Progenitor cell of endocrine pancreas (in vitro differentiated cells): ENCODE measurements at regions not wholly inside any gene's neighbourhood (a gene's known extent, or its start where the extent isn't known, plus 50 kb on each side); places are given as distances from the start of the nearest gene placed in this dataset.

Experiments used
- DNase-seq: peaks from one replicate; pipeline ENCODE4 v3.0.0; 2021; ENCODE audit warnings: low spot score; ENCODE audit not compliant: unreplicated experiment
- H3K27ac Mint-ChIP-seq: 2 replicates; pipeline ENCODE4 v1.8.0; 2021; ENCODE audit warnings: mild to moderate bottlenecking, moderate library complexity, mixed read lengths
- H3K27me3 Mint-ChIP-seq: 2 replicates; pipeline ENCODE4 v1.8.0; 2021; ENCODE audit warnings: mixed read lengths
- H3K36me3 Mint-ChIP-seq: 2 replicates; pipeline ENCODE4 v1.8.0; 2022; ENCODE audit warnings: mixed read lengths; ENCODE audit not compliant: insufficient read depth
- H3K4me1 Mint-ChIP-seq: 2 replicates; pipeline ENCODE4 v1.8.0; 2021; ENCODE audit warnings: low read depth, mixed read lengths
- H3K4me3 Mint-ChIP-seq: 2 replicates; pipeline ENCODE4 v1.8.0; 2021; ENCODE audit warnings: low read depth, mild to moderate bottlenecking, moderate library complexity, mixed read lengths
- H3K9me3 Mint-ChIP-seq: 2 replicates; pipeline ENCODE4 v1.8.0; 2021; ENCODE audit warnings: low read depth, mixed read lengths
- TF ChIP-seq, protein P1 (sequence below): fragments of 200-600 bp; sonication (generic); IDR thresholded peaks from one replicate; pipeline ENCODE4 v1.5.0; 2021; ENCODE audit warnings: antibody characterized with exemption, mild to moderate bottlenecking; ENCODE audit not compliant: unreplicated experiment

DNA sequence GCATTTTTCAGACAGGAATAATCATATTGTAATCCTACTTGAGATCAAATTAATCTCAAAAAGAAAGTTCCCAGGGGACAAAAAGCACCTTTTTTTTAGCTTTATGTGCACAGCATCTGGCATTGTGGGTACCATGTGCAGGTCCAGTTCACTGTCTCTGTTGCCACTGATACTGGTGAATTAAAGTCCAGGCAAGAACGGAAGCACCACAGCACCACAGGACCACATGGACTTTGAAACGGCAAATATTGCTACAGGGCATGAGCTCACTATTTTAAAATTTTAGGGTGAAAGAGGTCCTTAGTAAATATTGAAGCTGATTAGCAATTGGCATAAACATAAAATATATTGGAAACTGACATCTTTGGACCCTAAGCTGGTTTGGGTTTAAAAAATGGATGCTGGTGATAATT is 709.0 kb downstream of the EPM2A start:
- H3K4me1 Mint-ChIP-seq, result peaks cover 30% of the 10 kb centered on the region
- no peaks in the 10 kb centered on the region for H3K27me3 Mint-ChIP-seq
- DNase-seq, result no peak
- TF ChIP-seq, protein P1, sequence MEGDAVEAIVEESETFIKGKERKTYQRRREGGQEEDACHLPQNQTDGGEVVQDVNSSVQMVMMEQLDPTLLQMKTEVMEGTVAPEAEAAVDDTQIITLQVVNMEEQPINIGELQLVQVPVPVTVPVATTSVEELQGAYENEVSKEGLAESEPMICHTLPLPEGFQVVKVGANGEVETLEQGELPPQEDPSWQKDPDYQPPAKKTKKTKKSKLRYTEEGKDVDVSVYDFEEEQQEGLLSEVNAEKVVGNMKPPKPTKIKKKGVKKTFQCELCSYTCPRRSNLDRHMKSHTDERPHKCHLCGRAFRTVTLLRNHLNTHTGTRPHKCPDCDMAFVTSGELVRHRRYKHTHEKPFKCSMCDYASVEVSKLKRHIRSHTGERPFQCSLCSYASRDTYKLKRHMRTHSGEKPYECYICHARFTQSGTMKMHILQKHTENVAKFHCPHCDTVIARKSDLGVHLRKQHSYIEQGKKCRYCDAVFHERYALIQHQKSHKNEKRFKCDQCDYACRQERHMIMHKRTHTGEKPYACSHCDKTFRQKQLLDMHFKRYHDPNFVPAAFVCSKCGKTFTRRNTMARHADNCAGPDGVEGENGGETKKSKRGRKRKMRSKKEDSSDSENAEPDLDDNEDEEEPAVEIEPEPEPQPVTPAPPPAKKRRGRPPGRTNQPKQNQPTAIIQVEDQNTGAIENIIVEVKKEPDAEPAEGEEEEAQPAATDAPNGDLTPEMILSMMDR, result no peak
- no peaks in the 10 kb centered on the region for H3K9me3 Mint-ChIP-seq
- no peak overlapping the region for H3K27ac Mint-ChIP-seq
- H3K4me3 Mint-ChIP-seq, result no peak overlapping the region
- H3K36me3 Mint-ChIP-seq, result no peaks in the 10 kb centered on the region

- Mint-ChIP-seq H3K27ac (no peak overlapping the region), H3K36me3 (no peaks in the 10 kb centered on the region), H3K4me3 (no peak overlapping the region), H3K27me3 (no peaks in the 10 kb centered on the region), H3K4me1 (peaks cover 21% of the 10 kb centered on the region), H3K9me3 (no peaks in the 10 kb centered on the region)
- no peak for DNase-seq
- TF ChIP-seq, protein P1, result peak; percentile 38
Measured at GRCh38 chr6:145028144-145028818, 707.0 kb downstream of the EPM2A start.

DNA sequence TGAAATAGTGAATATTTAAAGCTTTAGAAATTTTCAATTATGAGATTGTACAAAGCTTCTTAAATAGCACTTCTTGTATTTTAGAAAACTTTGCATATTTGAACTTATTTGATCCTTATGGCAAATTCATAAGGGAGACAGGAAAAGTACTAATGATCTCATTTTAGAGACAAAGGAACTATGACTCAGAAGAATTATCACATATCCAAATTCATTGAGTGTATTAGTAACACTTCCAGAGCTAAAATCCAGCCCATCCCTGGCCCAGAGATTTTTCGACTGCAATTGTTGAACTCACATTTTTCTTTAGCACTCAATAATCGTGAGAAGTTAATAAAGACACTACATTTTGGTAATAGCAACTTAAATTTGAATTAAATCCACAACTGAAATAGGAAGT is 704.3 kb downstream of the EPM2A start:
- DNase-seq, result no peak
- H3K27me3 Mint-ChIP-seq, result no peaks in the 10 kb centered on the region
- peaks cover 16% of the 10 kb centered on the region for H3K4me1 Mint-ChIP-seq
- no peaks in the 10 kb centered on the region for H3K9me3 Mint-ChIP-seq
- H3K4me3 Mint-ChIP-seq, result no peak overlapping the region
- no peaks in the 10 kb centered on the region for H3K36me3 Mint-ChIP-seq
- TF ChIP-seq, protein P1, result no peak
- no peak overlapping the region for H3K27ac Mint-ChIP-seq

DNA sequence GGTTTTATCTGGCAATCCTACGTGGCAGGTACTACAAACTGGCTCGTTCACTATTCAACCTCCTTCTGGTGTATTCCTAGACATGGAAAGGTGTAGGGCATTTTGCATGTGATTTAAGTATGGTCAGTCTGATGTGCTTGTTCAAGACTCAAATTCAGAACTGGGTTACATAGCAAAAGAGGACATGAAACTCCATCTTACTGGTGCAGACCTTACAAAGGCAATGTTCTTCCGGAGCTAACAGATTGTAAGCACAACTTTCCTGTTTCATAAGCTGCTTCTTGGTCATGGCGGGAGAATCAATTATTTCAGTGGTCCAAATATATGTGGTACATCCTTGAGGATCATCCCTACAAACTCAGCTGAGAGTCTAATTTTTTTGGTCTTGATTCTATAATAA is 703.4 kb downstream of the EPM2A start:
- Mint-ChIP-seq H3K4me1 (peaks cover 10% of the 10 kb centered on the region), H3K9me3 (no peaks in the 10 kb centered on the region), H3K36me3 (no peaks in the 10 kb centered on the region), H3K27ac (no peak overlapping the region), H3K27me3 (no peaks in the 10 kb centered on the region), H3K4me3 (no peak overlapping the region)
- no peak for DNase-seq
- TF ChIP-seq, protein P1, result no peak

- Mint-ChIP-seq H3K27me3 (no peaks in the 10 kb centered on the region), H3K9me3 (no peaks in the 10 kb centered on the region), H3K4me1 (peaks cover 6% of the 10 kb centered on the region), H3K27ac (no peak overlapping the region), H3K4me3 (no peak overlapping the region), H3K36me3 (no peaks in the 10 kb centered on the region)
- DNase-seq, result no peak
- TF ChIP-seq, protein P1, result no peak
Measured at GRCh38 chr6:145032562-145033145, 702.7 kb downstream of the EPM2A start.
